ENCODE measurements at regions not wholly inside any gene's neighbourhood (a gene's known extent, or its start where the extent isn't known, plus 50 kb on each side); places are given as distances from the start of the nearest gene placed in this dataset.

GRCh38 chr10:3968727-3969126 lies 183.7 kb upstream of the KLF6 start:
- in situ Hi-C loops (cut with MboI) = no loop called here
- WGBS (ENCODE audit: insufficient coverage, low coverage, missing lambda C conversion rate) = 16% methylated on average over 6 of the region's 6 CpGs
- TF ChIP-seq ZNF140 (CRISPR knock-in tag; IDR thresholded peaks at IDR 0.05) (no peak), ARID3B (CRISPR knock-in tag; IDR thresholded peaks at IDR 0.05; ENCODE audit: borderline replicate concordance) (no peak), HMGXB4 (CRISPR knock-in tag; IDR thresholded peaks at IDR 0.05) (no peak), RAD51 (IDR thresholded peaks at IDR 0.05; ENCODE audit: borderline replicate concordance, low read depth) (no peak), ZNF561 (CRISPR knock-in tag; conservative IDR thresholded peaks at IDR 0.05) (no peak), MGA (IDR thresholded peaks at IDR 0.05) (no peak), NELFE (IDR thresholded peaks at IDR 0.05; ENCODE audit: insufficient read depth, insufficient read length) (no peak), DPF2 (IDR thresholded peaks at IDR 0.05) (no peak), NFE2 (IDR thresholded peaks at IDR 0.05; ENCODE audit: low read depth) (no peak)

More at GRCh38 chr10:3968727-3969126, 183.7 kb upstream of the KLF6 start:
- ChIA-PET POLR2A (no interaction called here), CTCF (ENCODE audit: low intra/inter-chr PET ratio) (no interaction called here)
- H3K79me2 ChIP-seq (ENCODE audit: control insufficient read depth, insufficient read depth, low read length) = no peaks in the 10 kb centered on the region
- FAIRE-seq (no peak), ATAC-seq (no peak), DNase-seq (ENCODE audit: extremely low read depth in 1 of 4, low spot score in 3 of 4) (no peak)
- H3K9ac ChIP-seq (ENCODE audit: insufficient read depth in 1 of 2, low read depth in 2 of 2, low read length in 2 of 2) = no peak overlapping the region
- H3K9me3 ChIP-seq (replicated peaks; ENCODE audit: control insufficient read depth, insufficient read depth, low read depth, low read length) = no peaks in the 10 kb centered on the region
- no peaks in the 10 kb centered on the region for H3K9me1 ChIP-seq (ENCODE audit: control insufficient read depth, insufficient read depth, low read length)
- no peak overlapping the region for H3K4me3 ChIP-seq
- H3K4me2 ChIP-seq (ENCODE audit: insufficient read depth, low read length) = no peak overlapping the region
- H3K4me1 ChIP-seq (replicated peaks in 1 of 2; ENCODE audit: control insufficient read depth in 2 of 2, insufficient read depth in 2 of 2, low read length in 2 of 2) = no peaks in the 10 kb centered on the region
- no peaks in the 10 kb centered on the region for H3K36me3 ChIP-seq (ENCODE audit: control insufficient read depth, insufficient read depth, low read length)
- no peaks in the 10 kb centered on the region for H4K20me1 ChIP-seq (replicated peaks; ENCODE audit: control insufficient read depth, insufficient read depth, low read length)
- no peak overlapping the region for H3K27ac ChIP-seq (ENCODE audit: extremely low read depth, low read depth, low read length)
- no TSS peak for BruUV-seq (replicated peaks)
- H3K27me3 ChIP-seq (ENCODE audit: control insufficient read depth in 2 of 2, insufficient read depth in 2 of 2, low read length in 2 of 2) = no peaks in the 10 kb centered on the region
- intact Hi-C loops (cut with micrococcal nuclease) = no loop called here
- H2AFZ ChIP-seq (ENCODE audit: low read depth, low read length) = no peak overlapping the region

All from K562 (cell line).